Fibroblast of gingiva (primary cell): ENCODE measurements at regions not wholly inside any gene's neighbourhood (a gene's known extent, or its start where the extent isn't known, plus 50 kb on each side); places are given as distances from the start of the nearest gene placed in this dataset.

Experiments used
- DNase-seq: peaks from one replicate; pipeline ENCODE4 v3.0.0-alpha.2; 2011; ENCODE audit warnings: low read depth

- DNase-seq: no peak
Measured at GRCh38 chr12:90128526-90128925, 419.9 kb upstream of the ATP2B1 start.

GRCh38 chr12:90126125-90126524, 417.5 kb upstream of the ATP2B1 start:
- no peak for DNase-seq

- no peak for DNase-seq
Measured at GRCh38 chr12:90124914-90125313, 416.3 kb upstream of the ATP2B1 start.

- DNase-seq: no peak
Measured at GRCh38 chr12:90124289-90124688, 415.7 kb upstream of the ATP2B1 start.

- DNase-seq: no peak
Measured at GRCh38 chr12:90122681-90123080, 414.0 kb upstream of the ATP2B1 start.

GRCh38 chr12:90120627-90121026, 412.0 kb upstream of the ATP2B1 start:
- no peak for DNase-seq

- DNase-seq: no peak
Measured at GRCh38 chr12:90112666-90113065, 404.0 kb upstream of the ATP2B1 start.

- DNase-seq: no peak
Measured at GRCh38 chr12:90111791-90112580, 403.3 kb upstream of the ATP2B1 start.

GRCh38 chr12:90106568-90106967, 397.9 kb upstream of the ATP2B1 start:
- no peak for DNase-seq

- DNase-seq: peak; percentile 38
Measured at GRCh38 chr12:90102957-90103652, 394.5 kb upstream of the ATP2B1 start.

GRCh38 chr12:90100579-90100978, 391.9 kb upstream of the ATP2B1 start:
- no peak for DNase-seq

GRCh38 chr12:90099288-90099687, 390.6 kb upstream of the ATP2B1 start:
- peak; percentile 18 for DNase-seq

GRCh38 chr12:90098132-90098779, 389.6 kb upstream of the ATP2B1 start:
- peak; percentile 6 for DNase-seq

GRCh38 chr12:90091809-90092208, 383.2 kb upstream of the ATP2B1 start:
- DNase-seq: no peak

GRCh38 chr12:90090929-90091651, 382.5 kb upstream of the ATP2B1 start:
- peak; percentile 58 for DNase-seq

GRCh38 chr12:90086281-90086680, 377.6 kb upstream of the ATP2B1 start:
- DNase-seq: no peak

GRCh38 chr12:90085494-90086274, 377.0 kb upstream of the ATP2B1 start:
- DNase-seq: peak; percentile 13

GRCh38 chr12:90084018-90084417, 375.4 kb upstream of the ATP2B1 start:
- DNase-seq: no peak

- no peak for DNase-seq
Measured at GRCh38 chr12:90080616-90081015, 372.0 kb upstream of the ATP2B1 start.

GRCh38 chr12:90079529-90080210, 371.0 kb upstream of the ATP2B1 start:
- no peak for DNase-seq

GRCh38 chr12:90078344-90078743, 369.7 kb upstream of the ATP2B1 start:
- no peak for DNase-seq
